Liver (tissue), 3 donors: ENCODE measurements at regions not wholly inside any gene's neighbourhood (a gene's known extent, or its start where the extent isn't known, plus 50 kb on each side); places are given as distances from the start of the nearest gene placed in this dataset.

ENCODE experiments used
- CTCF ChIP-seq: fragments of 150-350 bp; IDR thresholded peaks from 2 replicates; pipeline ENCODE4 v1.5.1; 2017; ENCODE audit warnings: improper control_type of control experiment, low read depth, low read length; ENCODE audit not compliant: missing input control
- JUND ChIP-seq, 2 donors: IDR thresholded peaks; 2 replicates each; pipeline ENCODE4 v1.6.1; 2016; ENCODE audit warnings: antibody characterized with exemption in 2 of 2
- REST ChIP-seq: IDR thresholded peaks from 2 replicates; pipeline ENCODE4 v1.6.1; 2016; ENCODE audit warnings: antibody characterized with exemption, mild to moderate bottlenecking
- RXRA ChIP-seq, 2 donors: IDR thresholded peaks; 2 replicates each; pipeline ENCODE4 v1.6.1; 2017 to 2018; ENCODE audit warnings: antibody characterized with exemption in 2 of 2, mild to moderate bottlenecking in 1 of 2
- TAF1 ChIP-seq: conservative IDR thresholded peaks from 2 replicates; pipeline ENCODE4 v1.6.1; 2016; ENCODE audit warnings: antibody characterized with exemption, mild to moderate bottlenecking
- donor health status: healthy.
- donor health status: healthy.

GRCh38 chr3:103158183-103158582, 723.4 kb downstream of the ZPLD1 start:
- TF ChIP-seq CTCF (no peak), JUND (IDR thresholded peaks at IDR 0.05) (no peak), TAF1 (no peak), REST (no peak), RXRA (IDR thresholded peaks at IDR 0.05) (no peak)
